Thyroid gland (tissue), 4 donors: ENCODE measurements at regions not wholly inside any gene's neighbourhood (a gene's known extent, or its start where the extent isn't known, plus 50 kb on each side); places are given as distances from the start of the nearest gene placed in this dataset.

Experiments used
- CTCF ChIP-seq, 6 experiments: fragments of 200-600 bp in 3 of 6; fragments of 450-650 bp in 3 of 6; sonication (generic) in 3 of 6; IDR thresholded peaks; one replicate each; pipeline ENCODE4 v1.5.1; 2016 to 2019; ENCODE audit warnings: antibody characterized with exemption in 6 of 6, mild to moderate bottlenecking in 2 of 6, inconsistent platforms in 1 of 6, moderate library complexity in 1 of 6
- POLR2A ChIP-seq, 2 donors: fragments of 450-650 bp; IDR thresholded peaks; one replicate each; pipeline ENCODE4 v1.6.1; 2017; ENCODE audit warnings: antibody characterized with exemption in 2 of 2, mild to moderate bottlenecking in 2 of 2, moderate library complexity in 1 of 2

- no peak for TF ChIP-seq CTCF (IDR thresholded peaks at IDR 0.05)
- TF ChIP-seq POLR2A (IDR thresholded peaks at IDR 0.05): no peak
Observed at GRCh38 chr6:84897988-84898594, 133.7 kb upstream of the TBX18 start.
